Upper lobe of left lung (tissue), 6 donors: ENCODE measurements at regions not wholly inside any gene's neighbourhood (a gene's known extent, or its start where the extent isn't known, plus 50 kb on each side); places are given as distances from the start of the nearest gene placed in this dataset.

Experiments used
- ATAC-seq, 2 donors: fragments of 200-7000 bp; cut with Tn5 transposase; one replicate each; pipeline ENCODE4 v1.9.1; 2022; ENCODE audit warnings: mild to moderate bottlenecking in 2 of 2, moderate library complexity in 2 of 2; ENCODE audit not compliant: low FRiP score in 2 of 2
- DNase-seq, 2 donors: peaks; one replicate each; pipeline ENCODE4 v3.0.0-alpha.2; 2019 to 2020
- H3K27ac ChIP-seq, 4 donors: fragments of 200-600 bp; sonication (generic); one replicate each; pipeline ENCODE4 v1.5.1; 2016 to 2019
- H3K27me3 ChIP-seq, 4 donors: fragments of 200-600 bp; sonication (generic); one replicate each; pipeline ENCODE4 v1.5.1; 2017 to 2019
- H3K36me3 ChIP-seq, 4 donors: fragments of 200-600 bp; sonication (generic); one replicate each; pipeline ENCODE4 v1.5.1; 2016 to 2019
- H3K4me1 ChIP-seq, 4 donors: fragments of 200-600 bp; sonication (generic); one replicate each; pipeline ENCODE4 v1.5.1; 2018 to 2019
- H3K4me3 ChIP-seq, 4 donors: fragments of 200-600 bp; sonication (generic); one replicate each; pipeline ENCODE4 v1.5.1; 2017 to 2019; ENCODE audit warnings: mild to moderate bottlenecking in 2 of 4, moderate library complexity in 1 of 4
- H3K9me3 ChIP-seq, 4 donors: fragments of 200-600 bp; sonication (generic); one replicate each; pipeline ENCODE4 v1.5.1; 2018 to 2019
- EP300 ChIP-seq, 4 donors: sonication (generic); formaldehyde crosslinking; IDR thresholded peaks; one replicate each; pipeline ENCODE4 v1.5.1; 2017; ENCODE audit warnings: antibody characterized with exemption in 4 of 4, control low read depth in 2 of 4
- POLR2A ChIP-seq, 4 donors: fragments of 450-650 bp; IDR thresholded peaks; one replicate each; pipeline ENCODE4 v1.5.1; 2016 to 2017; ENCODE audit warnings: antibody characterized with exemption in 4 of 4, mild to moderate bottlenecking in 2 of 4
- POLR2AphosphoS5 ChIP-seq, 2 donors: sonication (generic); formaldehyde crosslinking; IDR thresholded peaks; one replicate each; pipeline ENCODE4 v1.5.1; 2017; ENCODE audit warnings: antibody characterized with exemption in 2 of 2
- WGBS, 2 donors: methylation state at CpG; one replicate each; pipeline ENCODE4 v1.1.5; 2017 to 2018; 5-methylcytosine and 5-hydroxymethylcytosine counted together
- TF ChIP-seq, protein P1 (sequence below), 6 experiments: fragments of 450-650 bp in 4 of 6; fragments of 200-600 bp in 2 of 6; sonication (generic) in 2 of 6; IDR thresholded peaks; one replicate each; pipeline ENCODE4 v1.5.1; 2016 to 2019; ENCODE audit warnings: antibody characterized with exemption in 6 of 6
- donor health status: DM: no; HTN: no; CAD: no; lungs with moderate emphysema.
- donor health status: DM: no; HTN: yes; CAD: no; lungs with severe emphysema.

DNA sequence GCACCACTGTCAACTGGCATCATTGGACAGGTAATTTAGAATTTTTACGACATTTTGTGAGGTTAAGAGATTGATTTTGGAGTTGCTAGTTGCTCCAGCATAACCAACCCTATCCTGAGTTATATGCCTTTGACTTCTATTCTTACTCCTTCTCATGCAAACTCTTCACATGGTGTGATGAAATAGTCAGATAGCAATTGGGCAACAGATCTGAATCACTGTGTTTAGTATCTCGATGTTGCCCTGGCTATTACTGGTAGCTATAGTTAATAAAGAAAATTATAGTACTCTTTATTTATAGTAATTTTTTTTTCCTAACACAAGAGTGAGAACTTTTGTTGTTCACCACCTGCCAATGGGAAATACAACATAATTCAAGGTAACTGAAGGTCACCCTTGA lies 494.8 kb upstream of the TOM1L1 start:
- ATAC-seq, result no peak
- Histone ChIP-seq H3K36me3 (no peaks in the 10 kb centered on the region), H3K4me3 (no peak overlapping the region), H3K9me3 (no peaks in the 10 kb centered on the region), H3K27ac (no peak overlapping the region), H3K4me1 (no peaks in the 10 kb centered on the region), H3K27me3 (no peaks in the 10 kb centered on the region)
- 76 to 85% methylated on average over 2 of the region's 2 CpGs for WGBS, 2 donors
- DNase-seq, result no peak
- no peak for TF ChIP-seq POLR2A (IDR thresholded peaks at IDR 0.05)
- no peak for TF ChIP-seq EP300 (IDR thresholded peaks at IDR 0.05)
- TF ChIP-seq, protein P1, sequence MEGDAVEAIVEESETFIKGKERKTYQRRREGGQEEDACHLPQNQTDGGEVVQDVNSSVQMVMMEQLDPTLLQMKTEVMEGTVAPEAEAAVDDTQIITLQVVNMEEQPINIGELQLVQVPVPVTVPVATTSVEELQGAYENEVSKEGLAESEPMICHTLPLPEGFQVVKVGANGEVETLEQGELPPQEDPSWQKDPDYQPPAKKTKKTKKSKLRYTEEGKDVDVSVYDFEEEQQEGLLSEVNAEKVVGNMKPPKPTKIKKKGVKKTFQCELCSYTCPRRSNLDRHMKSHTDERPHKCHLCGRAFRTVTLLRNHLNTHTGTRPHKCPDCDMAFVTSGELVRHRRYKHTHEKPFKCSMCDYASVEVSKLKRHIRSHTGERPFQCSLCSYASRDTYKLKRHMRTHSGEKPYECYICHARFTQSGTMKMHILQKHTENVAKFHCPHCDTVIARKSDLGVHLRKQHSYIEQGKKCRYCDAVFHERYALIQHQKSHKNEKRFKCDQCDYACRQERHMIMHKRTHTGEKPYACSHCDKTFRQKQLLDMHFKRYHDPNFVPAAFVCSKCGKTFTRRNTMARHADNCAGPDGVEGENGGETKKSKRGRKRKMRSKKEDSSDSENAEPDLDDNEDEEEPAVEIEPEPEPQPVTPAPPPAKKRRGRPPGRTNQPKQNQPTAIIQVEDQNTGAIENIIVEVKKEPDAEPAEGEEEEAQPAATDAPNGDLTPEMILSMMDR (IDR thresholded peaks at IDR 0.05), result no peak
- no peak for TF ChIP-seq POLR2AphosphoS5 (IDR thresholded peaks at IDR 0.05)

GRCh38 chr17:54408731-54409130 lies 491.9 kb upstream of the TOM1L1 start:
- DNase-seq, result no peak

GRCh38 chr17:54418467-54418866 lies 482.2 kb upstream of the TOM1L1 start:
- H3K9me3 ChIP-seq, result peaks cover 0 to 5% (median 0%) of the 10 kb centered on the region in 4 donors
- no peak for TF ChIP-seq POLR2A (IDR thresholded peaks at IDR 0.05)

More at GRCh38 chr17:54408731-54409130, 491.9 kb upstream of the TOM1L1 start:
- Histone ChIP-seq H3K36me3 (no peaks in the 10 kb centered on the region), H3K27me3 (no peaks in the 10 kb centered on the region), H3K4me3 (no peak overlapping the region), H3K27ac (no peak overlapping the region), H3K4me1 (no peaks in the 10 kb centered on the region), H3K9me3 (no peaks in the 10 kb centered on the region)
- 52 to 67% methylated on average over 1 of the region's 1 CpG for WGBS, 2 donors
- no peak for ATAC-seq
- TF ChIP-seq, protein P1 (IDR thresholded peaks at IDR 0.05), result no peak
- TF ChIP-seq POLR2AphosphoS5 (IDR thresholded peaks at IDR 0.05), result no peak
- TF ChIP-seq EP300 (IDR thresholded peaks at IDR 0.05), result no peak
- TF ChIP-seq POLR2A (IDR thresholded peaks at IDR 0.05), result no peak

DNA sequence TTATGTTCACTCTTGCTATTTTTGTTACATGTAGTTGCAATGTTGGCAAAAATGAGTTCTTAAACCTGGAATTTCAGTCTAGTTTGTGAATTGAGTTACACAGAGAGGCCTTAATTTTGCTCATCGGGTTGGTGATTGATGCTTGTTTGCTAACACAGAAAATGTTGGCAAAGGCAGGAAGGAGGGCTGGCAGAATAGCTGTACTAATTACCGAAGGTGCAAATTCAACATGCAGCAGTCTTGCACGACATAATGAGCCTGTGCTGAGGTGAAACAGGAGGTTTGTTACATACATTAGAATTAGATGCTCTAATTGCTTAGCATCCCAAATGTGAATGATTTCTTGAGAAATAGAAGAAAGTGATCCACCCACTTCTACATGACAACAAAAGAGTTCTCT lies 475.0 kb upstream of the TOM1L1 start:
- DNase-seq, result no peak
- no peak for TF ChIP-seq POLR2A (IDR thresholded peaks at IDR 0.05)
- no peak for TF ChIP-seq EP300 (IDR thresholded peaks at IDR 0.05)
- TF ChIP-seq, protein P1 (IDR thresholded peaks at IDR 0.05), result no peak
- no peak for TF ChIP-seq POLR2AphosphoS5 (IDR thresholded peaks at IDR 0.05)
- ATAC-seq, result no peak
- Histone ChIP-seq H3K36me3 (no peaks in the 10 kb centered on the region), H3K4me3 (no peak overlapping the region), H3K27me3 (no peaks in the 10 kb centered on the region), H3K4me1 (no peaks in the 10 kb centered on the region), H3K27ac (no peak overlapping the region), H3K9me3 (no peaks in the 10 kb centered on the region)
- 59 to 74% methylated on average over 3 of the region's 3 CpGs for WGBS, 2 donors

More at GRCh38 chr17:54418467-54418866, 482.2 kb upstream of the TOM1L1 start:
- ATAC-seq, result no peak
- no peak for DNase-seq
- H3K27ac ChIP-seq, result no peak overlapping the region
- H3K4me3 ChIP-seq, result no peak overlapping the region
- no peaks in the 10 kb centered on the region for H3K4me1 ChIP-seq
- H3K36me3 ChIP-seq, result no peaks in the 10 kb centered on the region
- H3K27me3 ChIP-seq, result no peaks in the 10 kb centered on the region

- TF ChIP-seq, protein P1 (IDR thresholded peaks at IDR 0.05), result no peak
- no peak for TF ChIP-seq POLR2AphosphoS5 (IDR thresholded peaks at IDR 0.05)
- no peak for TF ChIP-seq POLR2A (IDR thresholded peaks at IDR 0.05)
- TF ChIP-seq EP300 (IDR thresholded peaks at IDR 0.05), result no peak
- no peaks in the 10 kb centered on the region for H3K36me3 ChIP-seq
- H3K4me1 ChIP-seq, result no peaks in the 10 kb centered on the region
- no peak for DNase-seq
- no peaks in the 10 kb centered on the region for H3K9me3 ChIP-seq
- no peak overlapping the region for H3K4me3 ChIP-seq
- H3K27me3 ChIP-seq, result no peaks in the 10 kb centered on the region
- 42 to 71% methylated on average over 1 of the region's 1 CpG for WGBS, 2 donors
- H3K27ac ChIP-seq, result no peak overlapping the region
- ATAC-seq, result no peak
These were observed 474.3 kb upstream of the TOM1L1 start for GRCh38 chr17:54426296-54426886.
